ENCODE measurements at regions not wholly inside any gene's neighbourhood (a gene's known extent, or its start where the extent isn't known, plus 50 kb on each side); places are given as distances from the start of the nearest gene placed in this dataset.

DNA sequence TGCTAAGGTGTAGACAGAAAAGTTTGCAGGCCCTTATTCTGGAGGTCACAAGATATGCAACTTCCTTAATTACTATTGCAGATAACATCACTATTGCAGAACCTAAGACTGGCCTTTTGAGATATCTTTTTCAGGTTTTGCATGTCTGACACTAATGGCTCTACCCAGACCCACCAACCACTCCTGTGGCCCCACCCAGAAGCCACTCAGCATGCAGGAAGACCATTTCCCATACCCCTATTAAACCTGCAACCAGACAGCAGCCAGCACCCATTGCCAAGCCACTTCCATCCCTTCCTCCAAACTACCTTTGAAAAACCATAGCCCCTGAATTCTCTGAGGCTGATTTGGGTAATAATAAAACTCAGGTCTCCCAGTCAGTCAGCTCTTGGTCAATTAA is 297.6 kb downstream of the SLITRK6 start:
- Histone ChIP-seq H3K27me3 (no peaks in the 10 kb centered on the region), H3K4me3 (no peak overlapping the region), H3K4me1 (no peaks in the 10 kb centered on the region), H3K36me3 (no peaks in the 10 kb centered on the region), H3K9me3 (peaks cover 0 to 9% of the 10 kb centered on the region in 2 donors), H3K27ac (no peak overlapping the region)
- TF ChIP-seq POLR2AphosphoS5 (IDR thresholded peaks at IDR 0.05): no peak
- TF ChIP-seq, protein P1, sequence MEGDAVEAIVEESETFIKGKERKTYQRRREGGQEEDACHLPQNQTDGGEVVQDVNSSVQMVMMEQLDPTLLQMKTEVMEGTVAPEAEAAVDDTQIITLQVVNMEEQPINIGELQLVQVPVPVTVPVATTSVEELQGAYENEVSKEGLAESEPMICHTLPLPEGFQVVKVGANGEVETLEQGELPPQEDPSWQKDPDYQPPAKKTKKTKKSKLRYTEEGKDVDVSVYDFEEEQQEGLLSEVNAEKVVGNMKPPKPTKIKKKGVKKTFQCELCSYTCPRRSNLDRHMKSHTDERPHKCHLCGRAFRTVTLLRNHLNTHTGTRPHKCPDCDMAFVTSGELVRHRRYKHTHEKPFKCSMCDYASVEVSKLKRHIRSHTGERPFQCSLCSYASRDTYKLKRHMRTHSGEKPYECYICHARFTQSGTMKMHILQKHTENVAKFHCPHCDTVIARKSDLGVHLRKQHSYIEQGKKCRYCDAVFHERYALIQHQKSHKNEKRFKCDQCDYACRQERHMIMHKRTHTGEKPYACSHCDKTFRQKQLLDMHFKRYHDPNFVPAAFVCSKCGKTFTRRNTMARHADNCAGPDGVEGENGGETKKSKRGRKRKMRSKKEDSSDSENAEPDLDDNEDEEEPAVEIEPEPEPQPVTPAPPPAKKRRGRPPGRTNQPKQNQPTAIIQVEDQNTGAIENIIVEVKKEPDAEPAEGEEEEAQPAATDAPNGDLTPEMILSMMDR (IDR thresholded peaks at IDR 0.05): no peak
- no peak for TF ChIP-seq POLR2A (IDR thresholded peaks at IDR 0.05)
- no peak for DNase-seq (ENCODE audit: low spot score in 2 of 2)
- intact Hi-C loops (cut with DNase I; ENCODE audit: low total_unique reads): no loop called here

DNA sequence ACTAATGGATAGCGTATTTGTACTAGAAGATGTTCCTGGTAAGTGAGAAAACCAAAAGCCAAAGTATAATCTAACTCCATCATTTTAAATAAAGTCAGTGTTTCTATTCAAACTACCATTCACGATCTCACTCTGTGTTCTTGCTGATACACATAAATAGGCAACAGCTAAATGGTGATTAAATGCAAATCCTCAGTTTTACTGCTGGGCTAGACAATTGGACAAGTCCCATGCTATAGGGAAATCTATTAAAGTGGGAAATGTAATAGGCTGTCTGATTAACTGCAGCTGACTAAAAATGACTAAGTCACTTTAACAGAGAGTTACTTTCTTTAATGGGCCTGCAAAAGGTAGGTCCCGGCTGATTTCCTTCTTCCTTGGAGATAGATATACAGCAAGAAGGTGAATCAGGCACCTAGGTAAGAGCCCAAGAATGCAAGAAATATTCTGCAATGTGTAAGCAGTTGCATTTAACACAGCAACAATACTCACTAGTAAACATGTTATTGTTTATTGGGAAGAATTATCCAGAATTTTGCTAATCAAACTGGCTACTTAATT is 298.4 kb downstream of the SLITRK6 start:
- TF ChIP-seq, protein P1 (IDR thresholded peaks at IDR 0.05): no peak
- TF ChIP-seq POLR2A (IDR thresholded peaks at IDR 0.05) (no peak), POLR2AphosphoS5 (IDR thresholded peaks at IDR 0.05) (no peak)
- Histone ChIP-seq H3K4me1 (no peaks in the 10 kb centered on the region), H3K36me3 (no peaks in the 10 kb centered on the region), H3K9me3 (peaks cover 0 to 9% of the 10 kb centered on the region in 2 donors), H3K27me3 (no peaks in the 10 kb centered on the region), H3K27ac (no peak overlapping the region), H3K4me3 (no peak overlapping the region)
- intact Hi-C loops (cut with DNase I; ENCODE audit: low total_unique reads): no loop called here
- DNase-seq (ENCODE audit: low spot score in 2 of 2): no peak

DNA sequence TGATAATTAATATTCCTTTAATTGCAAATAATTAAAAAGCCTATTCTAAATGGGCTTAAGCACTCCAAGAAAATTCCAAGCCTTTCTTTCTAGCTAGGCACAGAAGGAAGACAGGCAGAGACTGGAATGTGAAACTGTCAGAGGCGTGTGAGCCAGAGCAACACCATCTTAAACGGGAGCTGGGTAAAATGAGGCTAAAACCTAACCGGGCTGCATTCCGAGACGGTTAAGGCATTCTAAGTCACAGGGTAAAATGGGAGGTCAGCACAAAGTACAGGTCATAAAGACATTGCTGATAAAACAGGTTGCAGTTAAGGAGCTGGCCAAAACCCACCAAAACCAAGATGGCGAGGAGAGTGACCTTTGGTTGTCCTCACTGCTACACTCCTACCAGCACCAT is 300.4 kb downstream of the SLITRK6 start:
- intact Hi-C loops (cut with DNase I; ENCODE audit: low total_unique reads): no loop called here
- H3K4me1 ChIP-seq: no peaks in the 10 kb centered on the region
- peaks cover 0 to 18% of the 10 kb centered on the region in 2 donors for H3K9me3 ChIP-seq
- H3K27ac ChIP-seq: no peak overlapping the region
- no peaks in the 10 kb centered on the region for H3K27me3 ChIP-seq
- no peak overlapping the region for H3K4me3 ChIP-seq
- TF ChIP-seq POLR2A (IDR thresholded peaks at IDR 0.05) (no peak), POLR2AphosphoS5 (IDR thresholded peaks at IDR 0.05) (no peak)
- TF ChIP-seq, protein P1 (IDR thresholded peaks at IDR 0.05): no peak
- DNase-seq (ENCODE audit: low spot score in 2 of 2): no peak
- H3K36me3 ChIP-seq: no peaks in the 10 kb centered on the region

DNA sequence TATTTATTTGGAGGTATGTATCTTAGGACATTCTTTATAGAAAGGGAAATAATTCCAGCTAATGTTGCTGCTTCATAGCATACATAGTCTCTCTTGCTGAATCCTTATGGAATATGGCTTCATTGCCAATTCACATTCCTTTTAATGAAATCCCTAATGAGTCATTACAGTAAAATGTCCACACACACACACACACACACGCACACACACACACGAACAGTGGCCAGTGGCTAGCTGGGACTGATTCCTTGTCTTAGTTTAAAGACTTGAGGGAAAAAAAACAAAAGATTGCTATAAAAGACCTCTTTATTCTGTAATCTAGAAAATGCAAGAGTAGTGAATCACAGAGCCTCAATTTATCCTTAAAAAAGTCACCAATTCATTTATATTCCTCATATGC is 301.6 kb downstream of the SLITRK6 start:
- intact Hi-C loops (cut with DNase I; ENCODE audit: low total_unique reads): no loop called here
- no peaks in the 10 kb centered on the region for H3K4me1 ChIP-seq
- peaks cover 0 to 11% of the 10 kb centered on the region in 2 donors for H3K9me3 ChIP-seq
- H3K4me3 ChIP-seq: no peak overlapping the region
- TF ChIP-seq, protein P1 (IDR thresholded peaks at IDR 0.05): no peak
- TF ChIP-seq POLR2A (IDR thresholded peaks at IDR 0.05): no peak
- no peak for TF ChIP-seq POLR2AphosphoS5 (IDR thresholded peaks at IDR 0.05)
- no peak for DNase-seq (ENCODE audit: low spot score in 2 of 2)
- no peaks in the 10 kb centered on the region for H3K36me3 ChIP-seq
- H3K27me3 ChIP-seq: no peaks in the 10 kb centered on the region
- no peak overlapping the region for H3K27ac ChIP-seq

DNA sequence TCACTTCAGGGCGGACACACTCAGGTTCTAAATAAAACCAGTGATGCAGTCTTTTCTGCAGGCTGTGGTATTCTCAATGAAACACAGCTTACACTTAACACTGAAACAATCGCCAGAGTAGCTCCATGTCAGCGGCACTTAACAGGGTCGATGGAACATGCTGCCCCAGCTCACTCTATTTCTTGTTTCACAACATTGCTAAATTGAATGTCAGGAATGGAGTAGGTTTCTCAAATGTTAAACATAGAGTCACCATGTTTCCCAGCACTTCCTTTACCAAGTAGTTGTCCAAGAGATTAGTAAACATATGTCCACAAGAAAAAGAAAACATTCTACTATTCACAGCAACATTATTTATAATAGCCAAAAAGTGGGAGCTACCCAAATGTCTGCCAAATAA is 306.9 kb downstream of the SLITRK6 start:
- intact Hi-C loops (cut with DNase I; ENCODE audit: low total_unique reads): no loop called here
- Histone ChIP-seq H3K4me3 (no peak overlapping the region), H3K27ac (no peak overlapping the region), H3K9me3 (peaks cover 0 to 9% of the 10 kb centered on the region in 2 donors), H3K4me1 (no peaks in the 10 kb centered on the region), H3K27me3 (no peaks in the 10 kb centered on the region), H3K36me3 (no peaks in the 10 kb centered on the region)
- no peak for DNase-seq (ENCODE audit: low spot score in 2 of 2)
- TF ChIP-seq POLR2A (IDR thresholded peaks at IDR 0.05): no peak
- no peak for TF ChIP-seq POLR2AphosphoS5 (IDR thresholded peaks at IDR 0.05)
- TF ChIP-seq, protein P1 (IDR thresholded peaks at IDR 0.05): no peak

All from breast epithelium (tissue), 4 donors.